Keratinocyte (primary cell): ENCODE measurements at regions not wholly inside any gene's neighbourhood (a gene's known extent, or its start where the extent isn't known, plus 50 kb on each side); places are given as distances from the start of the nearest gene placed in this dataset.

Experiments used
- DNase-seq: peaks from one replicate; pipeline ENCODE4 v3.0.0-alpha.2; 2011; ENCODE audit warnings: low read depth, missing footprints, low spot score
- FAIRE-seq: peaks from 2 replicates; lab custom pipeline; 2011; peaks lifted over from hg19 to GRCh38; lab: Jason Lieb, UNC
- H2AFZ ChIP-seq: 2 replicates; pipeline ENCODE4 v1.6.0; 2012; ENCODE audit warnings: low read length, control low read depth, inconsistent platforms; ENCODE audit not compliant: control insufficient read depth
- H3K27ac ChIP-seq: 2 replicates; pipeline ENCODE4 v1.5.1; 2011; ENCODE audit warnings: low read length; ENCODE audit not compliant: control insufficient read depth, insufficient read depth
- H3K27me3 ChIP-seq: 3 replicates; pipeline ENCODE4 v1.6.0; 2011; ENCODE audit warnings: low read length; ENCODE audit not compliant: control insufficient read depth, insufficient read depth; ENCODE audit errors: extremely low read depth
- H3K36me3 ChIP-seq, 2 experiments: 2 replicates in 1 of 2; 3 replicates in 1 of 2; pipeline ENCODE4 v1.5.1; 2011; ENCODE audit warnings: low read length in 2 of 2, mild to moderate bottlenecking in 1 of 2; ENCODE audit not compliant: control insufficient read depth in 2 of 2, insufficient read depth in 2 of 2; ENCODE audit errors: extremely low read depth in 1 of 2
- H3K4me1 ChIP-seq: 3 replicates; pipeline ENCODE4 v1.5.1; 2011; ENCODE audit warnings: low read length; ENCODE audit not compliant: control insufficient read depth, insufficient read depth; ENCODE audit errors: extremely low read depth
- H3K4me2 ChIP-seq: 3 replicates; pipeline ENCODE4 v1.6.0; 2011; ENCODE audit warnings: low read depth, low read length; ENCODE audit not compliant: control insufficient read depth, insufficient read depth; ENCODE audit errors: extremely low read depth
- H3K4me3 ChIP-seq, 3 experiments: fragments of 200-600 bp in 1 of 3; sonication (generic) in 1 of 3; 2 replicates in 2 of 3; 3 replicates in 1 of 3; pipeline ENCODE4 v1.5.1; 2011 to 2016; ENCODE audit warnings: low read length in 3 of 3, mild to moderate bottlenecking in 3 of 3, control low read depth in 2 of 3, inconsistent platforms in 1 of 3, low read depth in 1 of 3, mixed read lengths in 1 of 3, mixed run types in 1 of 3, moderate library complexity in 1 of 3; ENCODE audit not compliant: control insufficient read depth in 2 of 3, insufficient read depth in 2 of 3; ENCODE audit errors: extremely low read depth in 1 of 3
- H3K79me2 ChIP-seq: 2 replicates; pipeline ENCODE4 v1.6.0; 2012; ENCODE audit warnings: low read length; ENCODE audit not compliant: control insufficient read depth, insufficient read depth
- H3K9ac ChIP-seq: 3 replicates; pipeline ENCODE4 v1.6.0; 2011; ENCODE audit warnings: low read length; ENCODE audit not compliant: control insufficient read depth, insufficient read depth; ENCODE audit errors: extremely low read depth
- H3K9me1 ChIP-seq: 3 replicates; pipeline ENCODE4 v1.6.0; 2011; ENCODE audit warnings: low read length; ENCODE audit not compliant: control insufficient read depth, insufficient read depth; ENCODE audit errors: extremely low read depth
- H3K9me3 ChIP-seq: 2 replicates; pipeline ENCODE4 v1.5.1; 2012; ENCODE audit warnings: low read depth, low read length; ENCODE audit not compliant: control insufficient read depth
- H4K20me1 ChIP-seq: 3 replicates; pipeline ENCODE4 v1.6.0; 2011; ENCODE audit warnings: low read length; ENCODE audit not compliant: control insufficient read depth, insufficient read depth; ENCODE audit errors: extremely low read depth
- EZH2 ChIP-seq: IDR thresholded peaks from one replicate; pipeline ENCODE4 v1.6.1; 2012; ENCODE audit warnings: inconsistent platforms, mild to moderate bottlenecking, low read length, moderate library complexity
- dilution Hi-C: fragments of 300-500 bp; cut with MboI; formaldehyde crosslinking; loops from one replicate; pipeline ENCODE4 v1.7.0; 2020; ENCODE audit warnings: low sequenced_read_pairs; ENCODE audit not compliant: extremely low pct_ligation_motif_present
- TF ChIP-seq, protein P1 (sequence below), 3 experiments: IDR thresholded peaks in 1 of 3; conservative IDR thresholded peaks in 1 of 3; optimal IDR thresholded peaks in 1 of 3; 2 replicates in 2 of 3; 3 replicates in 1 of 3; pipeline versions ENCODE3 to v1.5.1; 2011; ENCODE audit warnings: low read length in 3 of 3, mild to moderate bottlenecking in 3 of 3, moderate library complexity in 2 of 3, control low read depth in 1 of 3, inconsistent platforms in 1 of 3; ENCODE audit not compliant: insufficient read depth in 2 of 3; ENCODE audit errors: extremely low read depth in 1 of 3

DNA sequence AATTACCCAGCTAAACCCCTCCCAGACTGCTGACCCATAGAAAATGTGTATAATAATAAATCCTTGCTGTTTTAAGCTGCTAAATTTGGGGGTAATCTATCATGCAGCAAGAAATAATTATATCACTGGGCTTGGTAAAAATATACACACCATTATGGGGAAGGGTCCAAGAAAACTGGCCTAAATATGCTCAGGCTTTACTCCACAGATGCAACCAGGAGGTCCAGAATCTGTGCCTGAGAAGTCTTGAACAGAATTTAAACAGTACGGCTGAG, 102.5 kb upstream of the SLC44A1 start:
- Histone ChIP-seq H3K4me1 (no peaks in the 10 kb centered on the region), H3K4me2 (no peak overlapping the region), H2AFZ (no peak overlapping the region), H3K9me1 (no peaks in the 10 kb centered on the region), H3K27me3 (no peaks in the 10 kb centered on the region), H3K4me3 (no peak overlapping the region), H3K27ac (no peak overlapping the region), H4K20me1 (no peaks in the 10 kb centered on the region), H3K9ac (no peak overlapping the region), H3K79me2 (no peaks in the 10 kb centered on the region), H3K9me3 (no peaks in the 10 kb centered on the region), H3K36me3 (no peaks in the 10 kb centered on the region)
- dilution Hi-C loops = no loop called here
- TF ChIP-seq, protein P1, sequence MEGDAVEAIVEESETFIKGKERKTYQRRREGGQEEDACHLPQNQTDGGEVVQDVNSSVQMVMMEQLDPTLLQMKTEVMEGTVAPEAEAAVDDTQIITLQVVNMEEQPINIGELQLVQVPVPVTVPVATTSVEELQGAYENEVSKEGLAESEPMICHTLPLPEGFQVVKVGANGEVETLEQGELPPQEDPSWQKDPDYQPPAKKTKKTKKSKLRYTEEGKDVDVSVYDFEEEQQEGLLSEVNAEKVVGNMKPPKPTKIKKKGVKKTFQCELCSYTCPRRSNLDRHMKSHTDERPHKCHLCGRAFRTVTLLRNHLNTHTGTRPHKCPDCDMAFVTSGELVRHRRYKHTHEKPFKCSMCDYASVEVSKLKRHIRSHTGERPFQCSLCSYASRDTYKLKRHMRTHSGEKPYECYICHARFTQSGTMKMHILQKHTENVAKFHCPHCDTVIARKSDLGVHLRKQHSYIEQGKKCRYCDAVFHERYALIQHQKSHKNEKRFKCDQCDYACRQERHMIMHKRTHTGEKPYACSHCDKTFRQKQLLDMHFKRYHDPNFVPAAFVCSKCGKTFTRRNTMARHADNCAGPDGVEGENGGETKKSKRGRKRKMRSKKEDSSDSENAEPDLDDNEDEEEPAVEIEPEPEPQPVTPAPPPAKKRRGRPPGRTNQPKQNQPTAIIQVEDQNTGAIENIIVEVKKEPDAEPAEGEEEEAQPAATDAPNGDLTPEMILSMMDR (optimal IDR thresholded peaks at IDR 0.05 in 1 of 3, IDR thresholded peaks at IDR 0.05 in 1 of 3, conservative IDR thresholded peaks at IDR 0.05 in 1 of 3; ENCODE audit: extremely low read depth in 1 of 3, insufficient read depth in 2 of 3, low read length in 3 of 3) = no peak
- no peak for TF ChIP-seq EZH2
- FAIRE-seq = no peak
- DNase-seq = no peak

DNA sequence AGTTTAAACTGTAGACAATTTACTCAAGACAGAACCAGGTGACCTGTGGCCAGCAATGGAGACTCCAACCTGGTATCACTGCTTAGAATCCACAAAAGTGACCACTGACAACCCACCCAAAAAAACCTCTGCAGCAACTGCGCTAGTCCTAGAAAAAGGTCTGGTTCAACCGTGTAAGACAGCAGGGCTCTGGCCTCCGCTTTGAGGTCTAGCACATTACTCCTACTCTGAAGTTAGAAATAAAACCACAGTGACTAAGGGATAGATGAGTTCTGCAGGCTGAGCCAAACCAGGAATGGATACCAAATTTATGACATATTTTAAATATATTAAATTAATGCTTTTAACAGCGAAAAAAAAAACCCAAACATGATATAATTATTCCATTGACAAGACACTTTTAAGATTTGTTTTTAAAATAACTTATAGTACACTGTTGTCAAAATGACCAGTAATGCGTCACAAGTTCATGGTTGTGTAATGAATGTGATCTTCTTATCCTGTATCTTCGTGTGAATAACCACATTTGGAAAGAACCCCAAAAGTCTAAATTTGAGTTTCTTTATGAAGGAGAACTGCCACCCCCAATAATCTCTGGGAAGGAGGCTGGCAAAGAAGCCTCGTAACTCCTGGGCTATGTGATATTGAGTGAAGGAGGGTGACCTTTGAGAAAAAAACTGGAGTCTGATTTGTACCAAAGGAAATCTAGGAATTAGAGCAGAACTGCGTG, 101.9 kb upstream of the SLC44A1 start:
- Histone ChIP-seq H2AFZ (no peak overlapping the region), H3K27me3 (no peaks in the 10 kb centered on the region), H3K4me1 (no peaks in the 10 kb centered on the region), H4K20me1 (no peaks in the 10 kb centered on the region), H3K27ac (no peak overlapping the region), H3K4me2 (no peak overlapping the region), H3K79me2 (no peaks in the 10 kb centered on the region), H3K9me3 (no peaks in the 10 kb centered on the region), H3K36me3 (no peaks in the 10 kb centered on the region), H3K4me3 (no peak overlapping the region), H3K9ac (no peak overlapping the region), H3K9me1 (no peaks in the 10 kb centered on the region)
- TF ChIP-seq, protein P1 (optimal IDR thresholded peaks at IDR 0.05 in 1 of 3, IDR thresholded peaks at IDR 0.05 in 1 of 3, conservative IDR thresholded peaks at IDR 0.05 in 1 of 3; ENCODE audit: extremely low read depth in 1 of 3, insufficient read depth in 2 of 3, low read length in 3 of 3) = no peak
- TF ChIP-seq EZH2 = no peak
- DNase-seq (no peak), FAIRE-seq (no peak)
- dilution Hi-C loops = no loop called here
